Panc1 (cell line): ENCODE measurements at regions not wholly inside any gene's neighbourhood (a gene's known extent, or its start where the extent isn't known, plus 50 kb on each side); places are given as distances from the start of the nearest gene placed in this dataset.

Source experiments
- POLR2AphosphoS5 ChIP-seq: IDR thresholded peaks from 2 replicates; pipeline ENCODE4 v1.6.1; 2012; ENCODE audit warnings: mild to moderate bottlenecking, low read depth, low read length, moderate library complexity
- SIN3A ChIP-seq: IDR thresholded peaks from 2 replicates; pipeline ENCODE4 v1.6.1; 2012; ENCODE audit warnings: low read depth, mild to moderate bottlenecking, low read length, moderate library complexity, borderline replicate concordance; ENCODE audit not compliant: insufficient read depth
- TF ChIP-seq, protein P1 (sequence below): fragments of 450-650 bp; IDR thresholded peaks from 2 replicates; pipeline ENCODE4 v1.5.1; 2017; ENCODE audit warnings: mild to moderate bottlenecking
- TF ChIP-seq, protein P2 (sequence below), 2 experiments: IDR thresholded peaks; 2 replicates each; pipeline ENCODE4 v1.6.1; 2011 to 2012; ENCODE audit warnings: low read depth in 2 of 2, control low read depth in 1 of 2, low read length in 1 of 2, mild to moderate bottlenecking in 1 of 2, moderate library complexity in 1 of 2; ENCODE audit not compliant: insufficient read depth in 1 of 2

DNA sequence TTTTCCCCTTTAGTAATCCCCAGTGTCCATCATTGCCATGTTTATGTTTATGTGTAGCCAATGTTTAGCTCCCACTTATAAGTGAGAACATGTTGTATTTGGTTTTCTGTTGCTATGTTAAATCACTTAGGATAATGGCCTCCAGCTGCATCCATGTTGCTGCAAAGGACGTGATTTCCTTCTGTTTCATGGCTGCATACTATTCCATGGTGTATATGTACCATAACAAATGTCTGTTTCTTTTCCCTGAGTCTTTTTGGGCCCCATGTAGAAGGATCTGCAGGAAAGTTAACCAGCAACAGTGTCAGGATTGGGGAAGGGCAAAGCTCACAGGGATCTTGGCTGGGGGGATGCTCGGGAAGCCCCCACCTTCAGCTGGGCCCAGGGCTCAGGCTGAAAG lies 64.3 kb upstream of the SULF2 start:
- TF ChIP-seq POLR2AphosphoS5 (no peak), SIN3A (no peak)
- TF ChIP-seq, protein P1, sequence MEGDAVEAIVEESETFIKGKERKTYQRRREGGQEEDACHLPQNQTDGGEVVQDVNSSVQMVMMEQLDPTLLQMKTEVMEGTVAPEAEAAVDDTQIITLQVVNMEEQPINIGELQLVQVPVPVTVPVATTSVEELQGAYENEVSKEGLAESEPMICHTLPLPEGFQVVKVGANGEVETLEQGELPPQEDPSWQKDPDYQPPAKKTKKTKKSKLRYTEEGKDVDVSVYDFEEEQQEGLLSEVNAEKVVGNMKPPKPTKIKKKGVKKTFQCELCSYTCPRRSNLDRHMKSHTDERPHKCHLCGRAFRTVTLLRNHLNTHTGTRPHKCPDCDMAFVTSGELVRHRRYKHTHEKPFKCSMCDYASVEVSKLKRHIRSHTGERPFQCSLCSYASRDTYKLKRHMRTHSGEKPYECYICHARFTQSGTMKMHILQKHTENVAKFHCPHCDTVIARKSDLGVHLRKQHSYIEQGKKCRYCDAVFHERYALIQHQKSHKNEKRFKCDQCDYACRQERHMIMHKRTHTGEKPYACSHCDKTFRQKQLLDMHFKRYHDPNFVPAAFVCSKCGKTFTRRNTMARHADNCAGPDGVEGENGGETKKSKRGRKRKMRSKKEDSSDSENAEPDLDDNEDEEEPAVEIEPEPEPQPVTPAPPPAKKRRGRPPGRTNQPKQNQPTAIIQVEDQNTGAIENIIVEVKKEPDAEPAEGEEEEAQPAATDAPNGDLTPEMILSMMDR, result no peak
- TF ChIP-seq, protein P2, sequence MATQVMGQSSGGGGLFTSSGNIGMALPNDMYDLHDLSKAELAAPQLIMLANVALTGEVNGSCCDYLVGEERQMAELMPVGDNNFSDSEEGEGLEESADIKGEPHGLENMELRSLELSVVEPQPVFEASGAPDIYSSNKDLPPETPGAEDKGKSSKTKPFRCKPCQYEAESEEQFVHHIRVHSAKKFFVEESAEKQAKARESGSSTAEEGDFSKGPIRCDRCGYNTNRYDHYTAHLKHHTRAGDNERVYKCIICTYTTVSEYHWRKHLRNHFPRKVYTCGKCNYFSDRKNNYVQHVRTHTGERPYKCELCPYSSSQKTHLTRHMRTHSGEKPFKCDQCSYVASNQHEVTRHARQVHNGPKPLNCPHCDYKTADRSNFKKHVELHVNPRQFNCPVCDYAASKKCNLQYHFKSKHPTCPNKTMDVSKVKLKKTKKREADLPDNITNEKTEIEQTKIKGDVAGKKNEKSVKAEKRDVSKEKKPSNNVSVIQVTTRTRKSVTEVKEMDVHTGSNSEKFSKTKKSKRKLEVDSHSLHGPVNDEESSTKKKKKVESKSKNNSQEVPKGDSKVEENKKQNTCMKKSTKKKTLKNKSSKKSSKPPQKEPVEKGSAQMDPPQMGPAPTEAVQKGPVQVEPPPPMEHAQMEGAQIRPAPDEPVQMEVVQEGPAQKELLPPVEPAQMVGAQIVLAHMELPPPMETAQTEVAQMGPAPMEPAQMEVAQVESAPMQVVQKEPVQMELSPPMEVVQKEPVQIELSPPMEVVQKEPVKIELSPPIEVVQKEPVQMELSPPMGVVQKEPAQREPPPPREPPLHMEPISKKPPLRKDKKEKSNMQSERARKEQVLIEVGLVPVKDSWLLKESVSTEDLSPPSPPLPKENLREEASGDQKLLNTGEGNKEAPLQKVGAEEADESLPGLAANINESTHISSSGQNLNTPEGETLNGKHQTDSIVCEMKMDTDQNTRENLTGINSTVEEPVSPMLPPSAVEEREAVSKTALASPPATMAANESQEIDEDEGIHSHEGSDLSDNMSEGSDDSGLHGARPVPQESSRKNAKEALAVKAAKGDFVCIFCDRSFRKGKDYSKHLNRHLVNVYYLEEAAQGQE (IDR thresholded peaks at IDR 0.05; ENCODE audit: insufficient read depth in 1 of 2, low read depth in 2 of 2, low read length in 1 of 2), result no peak
